Retinal pigment epithelial cell (primary cell): ENCODE measurements at regions not wholly inside any gene's neighbourhood (a gene's known extent, or its start where the extent isn't known, plus 50 kb on each side); places are given as distances from the start of the nearest gene placed in this dataset.
"Not testable (repeated sequence)": the region's sequence is repeated elsewhere in the genome, so short reads cannot be mapped to it uniquely, and the experiment has no call there.

Experiments
- DNase-seq: peaks from one replicate; pipeline ENCODE4 v3.0.0-alpha.2; 2010; ENCODE audit warnings: low read depth
- H3K4me3 ChIP-seq: 2 replicates; pipeline ENCODE4 v1.5.1; 2011; ENCODE audit warnings: mild to moderate bottlenecking, low read length, control low read depth, moderate library complexity
- CTCF ChIP-seq: conservative IDR thresholded peaks from 2 replicates; pipeline ENCODE4 v1.5.1; 2011; ENCODE audit warnings: low read depth, low read length, control low read depth, inconsistent platforms

- DNase-seq: no peak
- no peak overlapping the region for H3K4me3 ChIP-seq
- TF ChIP-seq CTCF: no peak
Observed at GRCh38 chr2:106004851-106005250, 189.2 kb downstream of the UXS1 start.

- DNase-seq: no peak
- no peak overlapping the region for H3K4me3 ChIP-seq
- TF ChIP-seq CTCF: no peak
Observed at GRCh38 chr2:105999211-105999989, 194.7 kb downstream of the UXS1 start.

GRCh38 chr2:105997711-105998110 is 196.4 kb downstream of the UXS1 start:
- H3K4me3 ChIP-seq: no peak overlapping the region
- no peak for TF ChIP-seq CTCF

GRCh38 chr2:105990624-105991023 is 203.5 kb downstream of the UXS1 start:
- TF ChIP-seq CTCF: no peak
- DNase-seq: no peak
- no peak overlapping the region for H3K4me3 ChIP-seq

More at GRCh38 chr2:105997711-105998110, 196.4 kb downstream of the UXS1 start:
- no peak for DNase-seq

- not testable (repeated sequence) for DNase-seq, H3K4me3 ChIP-seq
Observed at GRCh38 chr2:105989803-105990202, 204.3 kb downstream of the UXS1 start.

- no peak for DNase-seq
- TF ChIP-seq CTCF: no peak
- no peak overlapping the region for H3K4me3 ChIP-seq
Observed at GRCh38 chr2:105989070-105989469, 205.0 kb downstream of the UXS1 start.

- H3K4me3 ChIP-seq: no peak overlapping the region
- TF ChIP-seq CTCF: no peak
- DNase-seq: no peak
Observed at GRCh38 chr2:105977807-105978206, 216.3 kb downstream of the UXS1 start.
